Tibial nerve (tissue), 3 donors: ENCODE measurements at regions not wholly inside any gene's neighbourhood (a gene's known extent, or its start where the extent isn't known, plus 50 kb on each side); places are given as distances from the start of the nearest gene placed in this dataset.

Experiments used
- POLR2A ChIP-seq, 2 donors: fragments of 450-650 bp; IDR thresholded peaks; one replicate each; pipeline ENCODE4 v1.6.1; 2017; ENCODE audit warnings: antibody characterized with exemption in 2 of 2, mild to moderate bottlenecking in 2 of 2, moderate library complexity in 2 of 2
- TF ChIP-seq, protein P1 (sequence below), 5 experiments: fragments of 200-600 bp in 3 of 5; fragments of 450-650 bp in 2 of 5; sonication (generic) in 3 of 5; IDR thresholded peaks; one replicate each; pipeline ENCODE4 v1.5.1; 2016 to 2019; ENCODE audit warnings: antibody characterized with exemption in 5 of 5, mild to moderate bottlenecking in 3 of 5, moderate library complexity in 2 of 5

DNA sequence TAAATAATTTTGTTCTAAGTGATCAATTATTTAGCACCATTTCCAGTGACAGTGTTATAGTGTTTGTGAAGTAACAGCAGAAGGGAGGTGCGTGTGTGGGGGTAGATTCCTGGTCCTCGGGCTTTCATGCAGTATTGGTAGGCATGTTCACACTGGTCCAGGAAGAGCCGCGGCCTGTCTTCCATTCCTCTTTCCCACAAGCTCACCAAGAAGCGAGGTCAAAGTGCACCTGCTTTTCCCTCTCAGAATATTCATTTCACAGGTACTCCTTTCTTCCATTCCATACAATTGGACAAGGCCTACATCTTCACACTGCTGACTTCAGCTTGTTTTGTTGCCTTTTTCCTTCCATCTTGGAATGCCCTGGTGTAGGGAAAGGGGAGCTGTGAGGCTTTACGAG is 151.8 kb upstream of the CELF2 start:
- TF ChIP-seq, protein P1, sequence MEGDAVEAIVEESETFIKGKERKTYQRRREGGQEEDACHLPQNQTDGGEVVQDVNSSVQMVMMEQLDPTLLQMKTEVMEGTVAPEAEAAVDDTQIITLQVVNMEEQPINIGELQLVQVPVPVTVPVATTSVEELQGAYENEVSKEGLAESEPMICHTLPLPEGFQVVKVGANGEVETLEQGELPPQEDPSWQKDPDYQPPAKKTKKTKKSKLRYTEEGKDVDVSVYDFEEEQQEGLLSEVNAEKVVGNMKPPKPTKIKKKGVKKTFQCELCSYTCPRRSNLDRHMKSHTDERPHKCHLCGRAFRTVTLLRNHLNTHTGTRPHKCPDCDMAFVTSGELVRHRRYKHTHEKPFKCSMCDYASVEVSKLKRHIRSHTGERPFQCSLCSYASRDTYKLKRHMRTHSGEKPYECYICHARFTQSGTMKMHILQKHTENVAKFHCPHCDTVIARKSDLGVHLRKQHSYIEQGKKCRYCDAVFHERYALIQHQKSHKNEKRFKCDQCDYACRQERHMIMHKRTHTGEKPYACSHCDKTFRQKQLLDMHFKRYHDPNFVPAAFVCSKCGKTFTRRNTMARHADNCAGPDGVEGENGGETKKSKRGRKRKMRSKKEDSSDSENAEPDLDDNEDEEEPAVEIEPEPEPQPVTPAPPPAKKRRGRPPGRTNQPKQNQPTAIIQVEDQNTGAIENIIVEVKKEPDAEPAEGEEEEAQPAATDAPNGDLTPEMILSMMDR (IDR thresholded peaks at IDR 0.05): no peak
- no peak for TF ChIP-seq POLR2A (IDR thresholded peaks at IDR 0.05)
